ENCODE measurements at regions not wholly inside any gene's neighbourhood (a gene's known extent, or its start where the extent isn't known, plus 50 kb on each side); places are given as distances from the start of the nearest gene placed in this dataset.

GRCh38 chr2:82476094-82476493 is 1983.0 kb downstream of the SUCLG1 start:
- POLR2A ChIA-PET: no interaction called here
- no peak overlapping the region for H3K27ac ChIP-seq (ENCODE audit: extremely low read depth, low read depth, low read length)
- H3K4me3 ChIP-seq (ENCODE audit: low read depth, low read length): no peak overlapping the region
- H3K36me3 ChIP-seq (ENCODE audit: control insufficient read depth in 2 of 2, insufficient read depth in 1 of 2, low read length in 2 of 2): no peaks in the 10 kb centered on the region
- CTCF ChIA-PET: no interaction called here
- no peaks in the 10 kb centered on the region for H3K4me1 ChIP-seq (ENCODE audit: control insufficient read depth, insufficient read depth, low read length)
- no peaks in the 10 kb centered on the region for H3K9me3 ChIP-seq (ENCODE audit: control insufficient read depth, insufficient read depth, low read depth, low read length)
- TF ChIP-seq PRDM6 (tag by site-specific recombination; IDR thresholded peaks at IDR 0.05) (no peak), KLF10 (tag by site-specific recombination; IDR thresholded peaks at IDR 0.05) (no peak), GLIS1 (tag by site-specific recombination; IDR thresholded peaks at IDR 0.05) (no peak), ZSCAN4 (tag by site-specific recombination; IDR thresholded peaks at IDR 0.05) (no peak), ZNF223 (tag by site-specific recombination; IDR thresholded peaks at IDR 0.05) (no peak), ZNF473 (tag by site-specific recombination; IDR thresholded peaks at IDR 0.05) (no peak), ZNF518A (tag by site-specific recombination; conservative IDR thresholded peaks at IDR 0.05; ENCODE audit: low read depth) (no peak), ZNF580 (tag by site-specific recombination; IDR thresholded peaks at IDR 0.05) (no peak), ZNF704 (tag by site-specific recombination; IDR thresholded peaks at IDR 0.05) (no peak), SP3 (tag by site-specific recombination; IDR thresholded peaks at IDR 0.05) (no peak), KLF7 (tag by site-specific recombination; IDR thresholded peaks at IDR 0.05; ENCODE audit: borderline replicate concordance) (no peak), ZNF423 (tag by site-specific recombination; IDR thresholded peaks at IDR 0.05) (no peak), ZNF639 (tag by site-specific recombination; IDR thresholded peaks at IDR 0.05) (no peak), ZBTB7A (tag by site-specific recombination; IDR thresholded peaks at IDR 0.05; ENCODE audit: low read depth) (no peak), ZNF558 (tag by site-specific recombination; IDR thresholded peaks at IDR 0.05) (no peak), ZNF26 (tag by site-specific recombination; IDR thresholded peaks at IDR 0.05) (no peak), ZNF610 (tag by site-specific recombination; IDR thresholded peaks at IDR 0.05; ENCODE audit: borderline replicate concordance) (no peak)

Measured in HEK293 (cell line).